Uterus (tissue), 3 donors: ENCODE measurements at regions not wholly inside any gene's neighbourhood (a gene's known extent, or its start where the extent isn't known, plus 50 kb on each side); places are given as distances from the start of the nearest gene placed in this dataset.

Experiments used
- DNase-seq, 2 donors: peaks; one replicate each; pipeline ENCODE4 v3.0.0-alpha.2; 2019 to 2020
- H3K27ac ChIP-seq, 2 donors: fragments of 200-600 bp; sonication (generic); 1 replicate in 1 of 2; 2 replicates in 1 of 2; pipeline ENCODE4 v1.5.1; 2016 to 2018
- H3K27me3 ChIP-seq, 2 donors: fragments of 200-600 bp; sonication (generic); one replicate each; pipeline ENCODE4 v1.5.1; 2018 to 2019; ENCODE audit warnings: control low read depth in 1 of 2
- H3K36me3 ChIP-seq, 2 donors: fragments of 200-600 bp; sonication (generic); one replicate each; pipeline ENCODE4 v1.5.1; 2019; ENCODE audit warnings: control low read depth in 1 of 2
- H3K4me1 ChIP-seq, 2 donors: fragments of 200-600 bp; sonication (generic); one replicate each; pipeline ENCODE4 v1.5.1; 2018 to 2019; ENCODE audit warnings: control low read depth in 1 of 2
- H3K4me3 ChIP-seq, 2 donors: fragments of 200-600 bp; sonication (generic); 1 replicate in 1 of 2; 2 replicates in 1 of 2; pipeline ENCODE4 v1.5.1; 2018 to 2019; ENCODE audit warnings: mild to moderate bottlenecking in 1 of 2
- H3K9me3 ChIP-seq, 2 donors: fragments of 200-600 bp; sonication (generic); one replicate each; pipeline ENCODE4 v1.5.1; 2019; ENCODE audit warnings: control low read depth in 1 of 2
- POLR2A ChIP-seq, 2 donors: fragments of 450-650 bp; IDR thresholded peaks; one replicate each; pipeline ENCODE4 v1.6.1; 2016; ENCODE audit warnings: antibody characterized with exemption in 2 of 2, mild to moderate bottlenecking in 1 of 2, moderate library complexity in 1 of 2
- intact Hi-C: fragments of 100-400 bp; cut with DNase I; formaldehyde crosslinking; loops from one replicate; pipeline ENCODE4 v1.15.1; 2023; ENCODE audit warnings: low total_unique reads
- TF ChIP-seq, protein P1 (sequence below), 4 experiments: fragments of 200-600 bp in 2 of 4; fragments of 450-650 bp in 2 of 4; sonication (generic) in 2 of 4; IDR thresholded peaks; one replicate each; pipeline ENCODE4 v1.5.1; 2016 to 2019; ENCODE audit warnings: antibody characterized with exemption in 4 of 4, mild to moderate bottlenecking in 2 of 4, moderate library complexity in 1 of 4
- donor health status: DM: yes; HTN: yes; CAD: no.

DNA sequence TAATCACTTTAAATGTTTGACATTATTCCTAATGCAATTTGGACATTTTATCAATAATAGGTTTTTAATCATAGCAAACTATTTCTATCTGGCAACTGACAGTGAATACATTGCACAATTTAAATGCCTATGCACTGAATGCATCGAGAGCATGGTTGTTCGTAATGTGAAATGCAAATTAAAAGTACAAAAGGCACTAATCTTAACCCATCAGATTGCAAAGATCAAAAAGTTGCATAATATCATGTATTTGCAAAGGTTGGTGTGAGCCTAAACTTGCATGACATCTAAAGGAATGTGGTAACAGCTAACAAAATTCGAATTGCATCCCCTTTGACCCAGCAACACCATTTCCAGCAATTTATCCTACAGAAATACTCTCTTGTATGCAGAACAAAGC is 469.9 kb upstream of the IRAK1BP1 start:
- TF ChIP-seq, protein P1, sequence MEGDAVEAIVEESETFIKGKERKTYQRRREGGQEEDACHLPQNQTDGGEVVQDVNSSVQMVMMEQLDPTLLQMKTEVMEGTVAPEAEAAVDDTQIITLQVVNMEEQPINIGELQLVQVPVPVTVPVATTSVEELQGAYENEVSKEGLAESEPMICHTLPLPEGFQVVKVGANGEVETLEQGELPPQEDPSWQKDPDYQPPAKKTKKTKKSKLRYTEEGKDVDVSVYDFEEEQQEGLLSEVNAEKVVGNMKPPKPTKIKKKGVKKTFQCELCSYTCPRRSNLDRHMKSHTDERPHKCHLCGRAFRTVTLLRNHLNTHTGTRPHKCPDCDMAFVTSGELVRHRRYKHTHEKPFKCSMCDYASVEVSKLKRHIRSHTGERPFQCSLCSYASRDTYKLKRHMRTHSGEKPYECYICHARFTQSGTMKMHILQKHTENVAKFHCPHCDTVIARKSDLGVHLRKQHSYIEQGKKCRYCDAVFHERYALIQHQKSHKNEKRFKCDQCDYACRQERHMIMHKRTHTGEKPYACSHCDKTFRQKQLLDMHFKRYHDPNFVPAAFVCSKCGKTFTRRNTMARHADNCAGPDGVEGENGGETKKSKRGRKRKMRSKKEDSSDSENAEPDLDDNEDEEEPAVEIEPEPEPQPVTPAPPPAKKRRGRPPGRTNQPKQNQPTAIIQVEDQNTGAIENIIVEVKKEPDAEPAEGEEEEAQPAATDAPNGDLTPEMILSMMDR (IDR thresholded peaks at IDR 0.05) = no peak
- TF ChIP-seq POLR2A (IDR thresholded peaks at IDR 0.05) = no peak
- intact Hi-C loops = no loop called here
- Histone ChIP-seq H3K9me3 (no peaks in the 10 kb centered on the region), H3K4me3 (no peak overlapping the region), H3K27ac (no peak overlapping the region), H3K36me3 (no peaks in the 10 kb centered on the region), H3K4me1 (no peaks in the 10 kb centered on the region), H3K27me3 (no peaks in the 10 kb centered on the region)
- DNase-seq = no peak

DNA sequence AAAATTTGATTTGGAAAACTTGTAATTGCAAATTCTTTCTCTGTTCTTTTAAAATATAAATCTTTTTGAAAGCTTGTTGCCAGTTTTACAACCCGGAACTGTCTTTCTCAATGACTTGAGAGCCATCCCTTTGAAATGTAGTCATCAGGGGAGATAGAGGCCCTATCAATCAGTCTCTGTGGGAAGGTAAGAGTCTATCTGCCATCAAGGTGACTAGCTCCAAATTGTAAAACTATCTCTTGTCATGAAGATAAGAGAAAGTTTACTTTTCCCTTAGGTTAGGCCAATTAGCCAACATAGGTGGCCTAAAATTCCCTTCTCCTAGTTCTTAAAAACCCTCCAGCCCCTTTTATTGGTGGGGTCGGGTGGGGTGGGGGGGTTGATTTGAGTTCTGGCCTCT is 469.1 kb upstream of the IRAK1BP1 start:
- H3K27ac ChIP-seq = no peak overlapping the region
- DNase-seq = no peak
- TF ChIP-seq, protein P1 (IDR thresholded peaks at IDR 0.05) = no peak
- no peak for TF ChIP-seq POLR2A (IDR thresholded peaks at IDR 0.05)
- no peaks in the 10 kb centered on the region for H3K27me3 ChIP-seq
- H3K36me3 ChIP-seq = no peaks in the 10 kb centered on the region
- H3K4me1 ChIP-seq = no peaks in the 10 kb centered on the region
- H3K4me3 ChIP-seq = no peak overlapping the region
- intact Hi-C loops = no loop called here
- no peaks in the 10 kb centered on the region for H3K9me3 ChIP-seq

DNA sequence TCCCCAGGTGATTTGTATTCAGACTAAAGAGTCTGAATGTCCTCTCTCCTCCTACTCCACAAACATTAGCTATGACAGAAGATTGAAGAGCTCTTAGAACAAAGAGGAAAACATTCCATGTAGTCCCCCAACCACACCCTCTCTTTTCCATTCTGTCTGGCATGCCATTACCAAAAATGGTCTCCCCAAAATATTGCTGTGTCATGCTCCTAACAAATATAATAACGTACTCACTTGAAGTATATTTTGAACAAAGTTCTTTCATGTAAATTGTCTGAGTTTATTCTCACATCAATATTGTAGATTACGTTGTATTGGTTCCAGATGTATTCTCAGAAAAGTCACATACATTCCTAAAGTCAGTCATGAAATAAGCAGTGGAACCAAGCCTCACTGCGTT is 467.3 kb upstream of the IRAK1BP1 start:
- TF ChIP-seq, protein P1 (IDR thresholded peaks at IDR 0.05) = no peak
- intact Hi-C loops = no loop called here
- DNase-seq = no peak

DNA sequence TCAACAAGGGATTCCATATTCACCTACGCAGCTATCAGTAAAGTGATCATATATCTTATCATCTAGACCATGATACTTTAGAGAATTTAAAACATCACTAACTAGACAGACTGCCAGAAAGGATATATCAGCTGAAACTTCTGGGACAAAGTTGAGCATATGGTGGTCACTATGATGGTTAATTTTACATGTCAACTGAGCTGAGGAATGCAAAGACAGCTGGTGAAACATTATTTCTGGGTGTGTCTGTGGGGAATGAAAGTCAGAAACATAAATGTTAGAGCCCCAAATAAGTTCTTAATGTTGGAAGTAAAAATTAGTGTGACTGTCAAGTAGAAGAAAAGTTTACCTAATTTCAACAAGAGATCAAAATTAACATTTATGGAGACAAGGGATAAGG is 440.0 kb upstream of the IRAK1BP1 start:
- H3K9me3 ChIP-seq = no peaks in the 10 kb centered on the region
- no peaks in the 10 kb centered on the region for H3K36me3 ChIP-seq
- TF ChIP-seq, protein P1 (IDR thresholded peaks at IDR 0.05) = no peak
- TF ChIP-seq POLR2A (IDR thresholded peaks at IDR 0.05) = no peak
- H3K27me3 ChIP-seq = no peaks in the 10 kb centered on the region
- intact Hi-C loops = no loop called here
- no peak for DNase-seq
- H3K4me3 ChIP-seq = no peak overlapping the region
- H3K27ac ChIP-seq = no peak overlapping the region
- no peaks in the 10 kb centered on the region for H3K4me1 ChIP-seq

More for the DNA sequence above, 467.3 kb upstream of the IRAK1BP1 start:
- Histone ChIP-seq H3K4me1 (no peaks in the 10 kb centered on the region), H3K4me3 (no peak overlapping the region), H3K27me3 (no peaks in the 10 kb centered on the region), H3K9me3 (no peaks in the 10 kb centered on the region), H3K36me3 (no peaks in the 10 kb centered on the region), H3K27ac (no peak overlapping the region)

DNA sequence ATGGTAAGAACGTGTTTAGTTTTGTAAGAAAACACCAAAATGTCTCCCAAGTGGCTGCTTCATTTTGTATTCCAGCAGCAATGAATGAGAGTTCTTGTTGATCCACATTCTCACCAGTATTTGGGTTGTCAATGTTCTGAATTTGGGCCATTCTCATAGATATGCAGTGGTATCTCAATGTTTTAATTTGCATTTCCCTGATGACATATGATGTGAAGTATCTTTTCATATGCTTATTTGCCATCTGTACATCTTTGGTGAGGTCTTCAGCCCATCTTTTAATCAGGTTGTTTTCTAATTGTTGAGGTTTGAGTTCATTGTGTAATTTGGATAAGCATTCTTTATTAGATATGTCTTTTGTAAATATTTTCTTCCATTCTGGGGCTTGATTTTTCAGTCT is 436.8 kb upstream of the IRAK1BP1 start:
- intact Hi-C loops = no loop called here
- H3K36me3 ChIP-seq = no peaks in the 10 kb centered on the region
- H3K4me3 ChIP-seq = no peak overlapping the region
- no peaks in the 10 kb centered on the region for H3K4me1 ChIP-seq
- no peak for DNase-seq
- no peaks in the 10 kb centered on the region for H3K9me3 ChIP-seq
- H3K27me3 ChIP-seq = no peaks in the 10 kb centered on the region
- no peak overlapping the region for H3K27ac ChIP-seq
- TF ChIP-seq, protein P1 (IDR thresholded peaks at IDR 0.05) = no peak
- no peak for TF ChIP-seq POLR2A (IDR thresholded peaks at IDR 0.05)
